ENCODE measurements at regions not wholly inside any gene's neighbourhood (a gene's known extent, or its start where the extent isn't known, plus 50 kb on each side); places are given as distances from the start of the nearest gene placed in this dataset.

- TF ChIP-seq POLR2A (IDR thresholded peaks at IDR 0.05) (no peak), CTCF (IDR thresholded peaks at IDR 0.05) (no peak), EP300 (IDR thresholded peaks at IDR 0.05) (no peak)
Measured at GRCh38 chr6:163992056-163992455, 577.5 kb downstream of the QKI start.

All from tibial nerve (tissue), 4 donors.